H1 (cell line): ENCODE measurements at regions not wholly inside any gene's neighbourhood (a gene's known extent, or its start where the extent isn't known, plus 50 kb on each side); places are given as distances from the start of the nearest gene placed in this dataset.

Experiments used
- SIN3A ChIP-seq, 2 experiments: IDR thresholded peaks in 1 of 2; conservative IDR thresholded peaks in 1 of 2; 2 replicates each; pipeline ENCODE4 v1.6.1; 2011 to 2012; ENCODE audit warnings: low read length in 2 of 2, improper control_type of control experiment in 1 of 2, low read depth in 1 of 2, mild to moderate bottlenecking in 1 of 2
- SP2 ChIP-seq: IDR thresholded peaks from 2 replicates; pipeline ENCODE4 v1.6.1; 2012; ENCODE audit warnings: mild to moderate bottlenecking, low read length, inconsistent platforms
- TEAD4 ChIP-seq: IDR thresholded peaks from 2 replicates; pipeline ENCODE4 v1.6.1; 2012; ENCODE audit warnings: low read depth, low read length, inconsistent platforms, mixed read lengths
- TF ChIP-seq, protein P1 (sequence below): fragments of 300-600 bp; sonication (generic); IDR thresholded peaks from 2 replicates; pipeline ENCODE4 v1.7.1; 2012; ENCODE audit warnings: low read length, moderate library complexity, mild to moderate bottlenecking, inconsistent platforms; ENCODE audit not compliant: insufficient replicate concordance
- TF ChIP-seq, protein P2 (sequence below): IDR thresholded peaks from 2 replicates; pipeline ENCODE4 v1.6.1; 2011; ENCODE audit warnings: low read depth, mild to moderate bottlenecking, low read length; ENCODE audit not compliant: insufficient read depth

DNA sequence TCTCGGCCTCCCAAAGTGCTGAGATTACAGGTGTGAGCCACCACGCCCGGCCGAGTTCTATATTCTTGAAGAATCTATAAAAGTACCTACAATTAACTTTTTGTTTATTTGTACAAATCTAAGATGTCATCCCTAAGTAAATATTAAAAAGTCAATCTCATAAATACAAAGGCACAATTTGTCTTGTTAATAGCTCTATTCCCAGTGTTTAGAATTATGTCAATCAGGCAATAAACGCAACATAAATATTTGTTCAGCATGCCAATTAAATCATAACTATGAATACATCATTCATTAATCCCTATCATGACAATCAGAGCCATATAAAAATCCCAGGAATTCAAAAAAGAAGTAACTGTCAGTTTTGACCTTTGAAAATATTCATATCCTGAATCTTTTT lies 68.9 kb upstream of the CDH18 start (continued):
- TF ChIP-seq, protein P1, sequence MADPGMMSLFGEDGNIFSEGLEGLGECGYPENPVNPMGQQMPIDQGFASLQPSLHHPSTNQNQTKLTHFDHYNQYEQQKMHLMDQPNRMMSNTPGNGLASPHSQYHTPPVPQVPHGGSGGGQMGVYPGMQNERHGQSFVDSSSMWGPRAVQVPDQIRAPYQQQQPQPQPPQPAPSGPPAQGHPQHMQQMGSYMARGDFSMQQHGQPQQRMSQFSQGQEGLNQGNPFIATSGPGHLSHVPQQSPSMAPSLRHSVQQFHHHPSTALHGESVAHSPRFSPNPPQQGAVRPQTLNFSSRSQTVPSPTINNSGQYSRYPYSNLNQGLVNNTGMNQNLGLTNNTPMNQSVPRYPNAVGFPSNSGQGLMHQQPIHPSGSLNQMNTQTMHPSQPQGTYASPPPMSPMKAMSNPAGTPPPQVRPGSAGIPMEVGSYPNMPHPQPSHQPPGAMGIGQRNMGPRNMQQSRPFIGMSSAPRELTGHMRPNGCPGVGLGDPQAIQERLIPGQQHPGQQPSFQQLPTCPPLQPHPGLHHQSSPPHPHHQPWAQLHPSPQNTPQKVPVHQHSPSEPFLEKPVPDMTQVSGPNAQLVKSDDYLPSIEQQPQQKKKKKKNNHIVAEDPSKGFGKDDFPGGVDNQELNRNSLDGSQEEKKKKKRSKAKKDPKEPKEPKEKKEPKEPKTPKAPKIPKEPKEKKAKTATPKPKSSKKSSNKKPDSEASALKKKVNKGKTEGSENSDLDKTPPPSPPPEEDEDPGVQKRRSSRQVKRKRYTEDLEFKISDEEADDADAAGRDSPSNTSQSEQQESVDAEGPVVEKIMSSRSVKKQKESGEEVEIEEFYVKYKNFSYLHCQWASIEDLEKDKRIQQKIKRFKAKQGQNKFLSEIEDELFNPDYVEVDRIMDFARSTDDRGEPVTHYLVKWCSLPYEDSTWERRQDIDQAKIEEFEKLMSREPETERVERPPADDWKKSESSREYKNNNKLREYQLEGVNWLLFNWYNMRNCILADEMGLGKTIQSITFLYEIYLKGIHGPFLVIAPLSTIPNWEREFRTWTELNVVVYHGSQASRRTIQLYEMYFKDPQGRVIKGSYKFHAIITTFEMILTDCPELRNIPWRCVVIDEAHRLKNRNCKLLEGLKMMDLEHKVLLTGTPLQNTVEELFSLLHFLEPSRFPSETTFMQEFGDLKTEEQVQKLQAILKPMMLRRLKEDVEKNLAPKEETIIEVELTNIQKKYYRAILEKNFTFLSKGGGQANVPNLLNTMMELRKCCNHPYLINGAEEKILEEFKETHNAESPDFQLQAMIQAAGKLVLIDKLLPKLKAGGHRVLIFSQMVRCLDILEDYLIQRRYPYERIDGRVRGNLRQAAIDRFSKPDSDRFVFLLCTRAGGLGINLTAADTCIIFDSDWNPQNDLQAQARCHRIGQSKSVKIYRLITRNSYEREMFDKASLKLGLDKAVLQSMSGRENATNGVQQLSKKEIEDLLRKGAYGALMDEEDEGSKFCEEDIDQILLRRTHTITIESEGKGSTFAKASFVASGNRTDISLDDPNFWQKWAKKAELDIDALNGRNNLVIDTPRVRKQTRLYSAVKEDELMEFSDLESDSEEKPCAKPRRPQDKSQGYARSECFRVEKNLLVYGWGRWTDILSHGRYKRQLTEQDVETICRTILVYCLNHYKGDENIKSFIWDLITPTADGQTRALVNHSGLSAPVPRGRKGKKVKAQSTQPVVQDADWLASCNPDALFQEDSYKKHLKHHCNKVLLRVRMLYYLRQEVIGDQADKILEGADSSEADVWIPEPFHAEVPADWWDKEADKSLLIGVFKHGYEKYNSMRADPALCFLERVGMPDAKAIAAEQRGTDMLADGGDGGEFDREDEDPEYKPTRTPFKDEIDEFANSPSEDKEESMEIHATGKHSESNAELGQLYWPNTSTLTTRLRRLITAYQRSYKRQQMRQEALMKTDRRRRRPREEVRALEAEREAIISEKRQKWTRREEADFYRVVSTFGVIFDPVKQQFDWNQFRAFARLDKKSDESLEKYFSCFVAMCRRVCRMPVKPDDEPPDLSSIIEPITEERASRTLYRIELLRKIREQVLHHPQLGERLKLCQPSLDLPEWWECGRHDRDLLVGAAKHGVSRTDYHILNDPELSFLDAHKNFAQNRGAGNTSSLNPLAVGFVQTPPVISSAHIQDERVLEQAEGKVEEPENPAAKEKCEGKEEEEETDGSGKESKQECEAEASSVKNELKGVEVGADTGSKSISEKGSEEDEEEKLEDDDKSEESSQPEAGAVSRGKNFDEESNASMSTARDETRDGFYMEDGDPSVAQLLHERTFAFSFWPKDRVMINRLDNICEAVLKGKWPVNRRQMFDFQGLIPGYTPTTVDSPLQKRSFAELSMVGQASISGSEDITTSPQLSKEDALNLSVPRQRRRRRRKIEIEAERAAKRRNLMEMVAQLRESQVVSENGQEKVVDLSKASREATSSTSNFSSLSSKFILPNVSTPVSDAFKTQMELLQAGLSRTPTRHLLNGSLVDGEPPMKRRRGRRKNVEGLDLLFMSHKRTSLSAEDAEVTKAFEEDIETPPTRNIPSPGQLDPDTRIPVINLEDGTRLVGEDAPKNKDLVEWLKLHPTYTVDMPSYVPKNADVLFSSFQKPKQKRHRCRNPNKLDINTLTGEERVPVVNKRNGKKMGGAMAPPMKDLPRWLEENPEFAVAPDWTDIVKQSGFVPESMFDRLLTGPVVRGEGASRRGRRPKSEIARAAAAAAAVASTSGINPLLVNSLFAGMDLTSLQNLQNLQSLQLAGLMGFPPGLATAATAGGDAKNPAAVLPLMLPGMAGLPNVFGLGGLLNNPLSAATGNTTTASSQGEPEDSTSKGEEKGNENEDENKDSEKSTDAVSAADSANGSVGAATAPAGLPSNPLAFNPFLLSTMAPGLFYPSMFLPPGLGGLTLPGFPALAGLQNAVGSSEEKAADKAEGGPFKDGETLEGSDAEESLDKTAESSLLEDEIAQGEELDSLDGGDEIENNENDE: no peak
- TF ChIP-seq SIN3A (conservative IDR thresholded peaks at IDR 0.05 in 1 of 2, IDR thresholded peaks at IDR 0.05 in 1 of 2; ENCODE audit: low read depth in 1 of 2, low read length in 2 of 2) (no peak), TEAD4 (no peak), SP2 (no peak)
- TF ChIP-seq, protein P2, sequence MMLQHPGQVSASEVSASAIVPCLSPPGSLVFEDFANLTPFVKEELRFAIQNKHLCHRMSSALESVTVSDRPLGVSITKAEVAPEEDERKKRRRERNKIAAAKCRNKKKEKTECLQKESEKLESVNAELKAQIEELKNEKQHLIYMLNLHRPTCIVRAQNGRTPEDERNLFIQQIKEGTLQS: no peak
